ENCODE measurements at regions not wholly inside any gene's neighbourhood (a gene's known extent, or its start where the extent isn't known, plus 50 kb on each side); places are given as distances from the start of the nearest gene placed in this dataset.

- no peak for TF ChIP-seq SP1 (IDR thresholded peaks at IDR 0.05; ENCODE audit: low read depth, low read length)
- TF ChIP-seq CTCF (IDR thresholded peaks at IDR 0.05; ENCODE audit: control extremely low read depth in 1 of 3, insufficient read depth in 1 of 3, low read depth in 1 of 3, low read length in 3 of 3), result no peak
- no peak for TF ChIP-seq KDM1A (IDR thresholded peaks at IDR 0.05; ENCODE audit: borderline replicate concordance, low read length)
- TF ChIP-seq MAFK (IDR thresholded peaks at IDR 0.05; ENCODE audit: low read depth, low read length), result no peak
- TF ChIP-seq SP2 (IDR thresholded peaks at IDR 0.05; ENCODE audit: low read length), result no peak
- TF ChIP-seq POLR2A (IDR thresholded peaks at IDR 0.05; ENCODE audit: control extremely low read depth in 1 of 2, low read depth in 2 of 2, low read length in 2 of 2), result no peak
Measured at GRCh38 chr10:127805950-127806349, 69.0 kb downstream of the FOXI2 start.
